ENCODE measurements at regions not wholly inside any gene's neighbourhood (a gene's known extent, or its start where the extent isn't known, plus 50 kb on each side); places are given as distances from the start of the nearest gene placed in this dataset.

GRCh38 chr14:65808390-65808789 lies 395.9 kb downstream of the FUT8 start:
- no peak overlapping the region for H3K27ac ChIP-seq
- TF ChIP-seq CTCF (conservative IDR thresholded peaks at IDR 0.05) = no peak

GRCh38 chr14:65810322-65810721 lies 397.8 kb downstream of the FUT8 start:
- peak overlapping the region; percentile 21; the same call in 1 of the 2 replicates for H3K27ac ChIP-seq
- TF ChIP-seq CTCF (conservative IDR thresholded peaks at IDR 0.05) = no peak

GRCh38 chr14:65813760-65814384 lies 401.3 kb downstream of the FUT8 start:
- H3K27ac ChIP-seq = no peak overlapping the region

GRCh38 chr14:65815127-65815526 lies 402.6 kb downstream of the FUT8 start:
- H3K27ac ChIP-seq = no peak overlapping the region
- no peak for TF ChIP-seq CTCF (conservative IDR thresholded peaks at IDR 0.05)

More at GRCh38 chr14:65813760-65814384, 401.3 kb downstream of the FUT8 start:
- no peak for TF ChIP-seq CTCF (conservative IDR thresholded peaks at IDR 0.05)

GRCh38 chr14:65817011-65817410 lies 404.5 kb downstream of the FUT8 start:
- no peak overlapping the region for H3K27ac ChIP-seq
- no peak for TF ChIP-seq CTCF (conservative IDR thresholded peaks at IDR 0.05)

GRCh38 chr14:65819569-65819968 lies 407.0 kb downstream of the FUT8 start:
- no peak for TF ChIP-seq CTCF (conservative IDR thresholded peaks at IDR 0.05)
- no peak overlapping the region for H3K27ac ChIP-seq

GRCh38 chr14:65821224-65821753 lies 408.8 kb downstream of the FUT8 start:
- no peak for TF ChIP-seq CTCF (conservative IDR thresholded peaks at IDR 0.05)

More at GRCh38 chr14:65821224-65821753, 408.8 kb downstream of the FUT8 start:
- H3K27ac ChIP-seq = no peak overlapping the region
